ENCODE measurements at regions not wholly inside any gene's neighbourhood (a gene's known extent, or its start where the extent isn't known, plus 50 kb on each side); places are given as distances from the start of the nearest gene placed in this dataset.
"Not testable (repeated sequence)": the region's sequence is repeated elsewhere in the genome, so short reads cannot be mapped to it uniquely, and the experiment has no call there.

GRCh38 chr4:167903291-167903721 lies 189.0 kb upstream of the ANXA10 start:
- ChIA-PET CTCF (no interaction called here), POLR2A (no interaction called here)
- Histone ChIP-seq H3K9me3 (ENCODE audit: control insufficient read depth, insufficient read depth, low read depth, low read length) (no peaks in the 10 kb centered on the region), H3K27ac (ENCODE audit: extremely low read depth, low read depth, low read length) (no peak overlapping the region), H3K4me1 (ENCODE audit: control insufficient read depth, insufficient read depth, low read length) (no peaks in the 10 kb centered on the region), H3K4me3 (ENCODE audit: low read depth, low read length) (no peak overlapping the region), H3K36me3 (ENCODE audit: control insufficient read depth in 2 of 2, insufficient read depth in 1 of 2, low read length in 2 of 2) (no peaks in the 10 kb centered on the region)
- TF ChIP-seq SP7 (tag by site-specific recombination; IDR thresholded peaks at IDR 0.05) (no peak), GLI4 (tag by site-specific recombination; IDR thresholded peaks at IDR 0.05) (no peak), HOXC10 (CRISPR knock-in tag; IDR thresholded peaks at IDR 0.05) (no peak), ZNF157 (tag by site-specific recombination; IDR thresholded peaks at IDR 0.05) (no peak), ZXDB (tag by site-specific recombination; IDR thresholded peaks at IDR 0.05) (no peak), ZNF311 (tag by site-specific recombination; IDR thresholded peaks at IDR 0.05; ENCODE audit: borderline replicate concordance) (no peak)

GRCh38 chr4:167906851-167907250 lies 185.5 kb upstream of the ANXA10 start:
- TF ChIP-seq GLIS1 (tag by site-specific recombination; IDR thresholded peaks at IDR 0.05) (no peak), ZBTB6 (tag by site-specific recombination; IDR thresholded peaks at IDR 0.05) (no peak), KLF16 (tag by site-specific recombination; IDR thresholded peaks at IDR 0.05) (no peak), ZNF18 (tag by site-specific recombination; IDR thresholded peaks at IDR 0.05) (no peak), ZNF354C (tag by site-specific recombination; IDR thresholded peaks at IDR 0.05; ENCODE audit: borderline replicate concordance, low read depth) (no peak), ZNF2 (tag by site-specific recombination; IDR thresholded peaks at IDR 0.05) (no peak), SCRT2 (tag by site-specific recombination; IDR thresholded peaks at IDR 0.05) (no peak), ZBTB1 (tag by site-specific recombination; IDR thresholded peaks at IDR 0.05) (no peak)
- H3K27ac ChIP-seq (ENCODE audit: extremely low read depth, low read depth, low read length): no peak overlapping the region
- no peaks in the 10 kb centered on the region for H3K9me3 ChIP-seq (ENCODE audit: control insufficient read depth, insufficient read depth, low read depth, low read length)
- POLR2A ChIA-PET: no interaction called here
- no peaks in the 10 kb centered on the region for H3K4me1 ChIP-seq (ENCODE audit: control insufficient read depth, insufficient read depth, low read length)
- CTCF ChIA-PET: no interaction called here
- no peaks in the 10 kb centered on the region for H3K36me3 ChIP-seq (ENCODE audit: control insufficient read depth in 2 of 2, insufficient read depth in 1 of 2, low read length in 2 of 2)
- no peak overlapping the region for H3K4me3 ChIP-seq (ENCODE audit: low read depth, low read length)

GRCh38 chr4:167908816-167909215 lies 183.5 kb upstream of the ANXA10 start:
- TF ChIP-seq PBX3 (CRISPR knock-in tag; IDR thresholded peaks at IDR 0.05) (no peak), ZNF776 (tag by site-specific recombination; IDR thresholded peaks at IDR 0.05; ENCODE audit: borderline replicate concordance) (no peak), PATZ1 (tag by site-specific recombination; IDR thresholded peaks at IDR 0.05) (no peak), ZFP37 (tag by site-specific recombination; IDR thresholded peaks at IDR 0.05) (no peak), ZNF416 (tag by site-specific recombination; IDR thresholded peaks at IDR 0.05) (no peak), ZNF132 (tag by site-specific recombination; IDR thresholded peaks at IDR 0.05; ENCODE audit: borderline replicate concordance) (no peak), ZNF366 (tag by site-specific recombination; conservative IDR thresholded peaks at IDR 0.05) (no peak), ZNF510 (tag by site-specific recombination; IDR thresholded peaks at IDR 0.05; ENCODE audit: insufficient replicate concordance) (no peak), KLF17 (tag by site-specific recombination; IDR thresholded peaks at IDR 0.05) (no peak)
- Histone ChIP-seq H3K4me1 (ENCODE audit: control insufficient read depth, insufficient read depth, low read length) (no peaks in the 10 kb centered on the region), H3K27ac (ENCODE audit: extremely low read depth, low read depth, low read length) (no peak overlapping the region), H3K36me3 (ENCODE audit: control insufficient read depth in 2 of 2, insufficient read depth in 1 of 2, low read length in 2 of 2) (no peaks in the 10 kb centered on the region), H3K9me3 (ENCODE audit: control insufficient read depth, insufficient read depth, low read depth, low read length) (no peaks in the 10 kb centered on the region), H3K4me3 (ENCODE audit: low read depth, low read length) (no peak overlapping the region)
- CTCF ChIA-PET: no interaction called here
- POLR2A ChIA-PET: no interaction called here

GRCh38 chr4:167912535-167912934 lies 179.8 kb upstream of the ANXA10 start:
- H3K9me3 ChIP-seq (ENCODE audit: control insufficient read depth, insufficient read depth, low read depth, low read length); POLR2A ChIA-PET; CTCF ChIA-PET; H3K4me3 ChIP-seq (ENCODE audit: low read depth, low read length); H3K27ac ChIP-seq (ENCODE audit: extremely low read depth, low read depth, low read length); H3K4me1 ChIP-seq (ENCODE audit: control insufficient read depth, insufficient read depth, low read length); H3K36me3 ChIP-seq (ENCODE audit: control insufficient read depth in 2 of 2, insufficient read depth in 1 of 2, low read length in 2 of 2): not testable (repeated sequence)
